ENCODE measurements at regions not wholly inside any gene's neighbourhood (a gene's known extent, or its start where the extent isn't known, plus 50 kb on each side); places are given as distances from the start of the nearest gene placed in this dataset.

GRCh38 chr14:47959740-47960139 is 284.3 kb upstream of the MDGA2 start:
- Histone ChIP-seq H3K27ac (ENCODE audit: low read length in 2 of 2) (no peak overlapping the region), H3K79me2 (ENCODE audit: control insufficient read depth, insufficient read depth, low read length) (no peaks in the 10 kb centered on the region), H4K20me1 (ENCODE audit: control insufficient read depth, insufficient read depth, low read length, poor library complexity, severe bottlenecking) (no peaks in the 10 kb centered on the region), H3K27me3 (replicated peaks in 1 of 4; ENCODE audit: control extremely low read depth in 1 of 4, control insufficient read depth in 3 of 4, insufficient read depth in 4 of 4, low read length in 3 of 4) (no peaks in the 10 kb centered on the region), H3K4me2 (replicated peaks; ENCODE audit: low read depth, low read length, poor library complexity, severe bottlenecking) (no peak overlapping the region), H2AFZ (ENCODE audit: insufficient read depth, low read depth, low read length, poor library complexity, severe bottlenecking) (no peak overlapping the region), H3K4me1 (ENCODE audit: control insufficient read depth in 2 of 2, insufficient read depth in 2 of 2, low read length in 2 of 2) (no peaks in the 10 kb centered on the region), H3K9me3 (ENCODE audit: control extremely low read depth in 1 of 3, control insufficient read depth in 2 of 3, insufficient read depth in 1 of 3, low read length in 2 of 3) (no peaks in the 10 kb centered on the region), H3K36me3 (replicated peaks in 1 of 2; ENCODE audit: control extremely low read depth in 1 of 2, control insufficient read depth in 1 of 2, extremely low read depth in 1 of 2, insufficient read depth in 2 of 2, low read length in 1 of 2) (no peaks in the 10 kb centered on the region), H3K9ac (ENCODE audit: low read length) (no peak overlapping the region), H3K4me3 (ENCODE audit: control extremely low read depth in 1 of 5, extremely low read depth in 1 of 5, insufficient read depth in 1 of 5, low read depth in 2 of 5, low read length in 4 of 5) (no peak overlapping the region)
- POLR2A ChIA-PET, result no interaction called here
- H3K4me3 Mint-ChIP-seq, result no peak overlapping the region
- no peaks in the 10 kb centered on the region for H3K9me3 Mint-ChIP-seq (ENCODE audit: insufficient read depth)
- DNase-seq (no peak), ATAC-seq (ENCODE audit: low read depth) (no peak)
- TF ChIP-seq EZH2 (IDR thresholded peaks at IDR 0.05; ENCODE audit: borderline replicate concordance, insufficient read depth, low read depth, low read length, poor library complexity, severe bottlenecking) (no peak), CTCF (IDR thresholded peaks at IDR 0.05) (no peak)
- H3K4me1 Mint-ChIP-seq, result no peaks in the 10 kb centered on the region
- H3K27ac Mint-ChIP-seq, result no peak overlapping the region
- no peaks in the 10 kb centered on the region for H3K27me3 Mint-ChIP-seq
- CTCF ChIA-PET, result no interaction called here
- intact Hi-C loops (cut with micrococcal nuclease), result no loop called here
- no CpG with 5 or more reads among the region's 2 CpGs for WGBS (ENCODE audit: insufficient coverage)

GRCh38 chr14:47949006-47949405 is 273.6 kb upstream of the MDGA2 start:
- no peaks in the 10 kb centered on the region for H3K36me3 ChIP-seq (replicated peaks in 1 of 2; ENCODE audit: control extremely low read depth in 1 of 2, control insufficient read depth in 1 of 2, extremely low read depth in 1 of 2, insufficient read depth in 2 of 2, low read length in 1 of 2)
- peaks cover 2% of the 10 kb centered on the region for H3K9me3 Mint-ChIP-seq (ENCODE audit: insufficient read depth)
- H3K27ac ChIP-seq (ENCODE audit: low read length in 2 of 2), result no peak overlapping the region
- ChIA-PET POLR2A (no interaction called here), CTCF (no interaction called here)
- DNase-seq (no peak), ATAC-seq (ENCODE audit: low read depth) (no peak)
- no peak overlapping the region for H2AFZ ChIP-seq (ENCODE audit: insufficient read depth, low read depth, low read length, poor library complexity, severe bottlenecking)
- no peak overlapping the region for H3K4me2 ChIP-seq (replicated peaks; ENCODE audit: low read depth, low read length, poor library complexity, severe bottlenecking)
- no peak for TF ChIP-seq EZH2 (IDR thresholded peaks at IDR 0.05; ENCODE audit: borderline replicate concordance, insufficient read depth, low read depth, low read length, poor library complexity, severe bottlenecking)
- TF ChIP-seq CTCF (IDR thresholded peaks at IDR 0.05), result no peak
- no peaks in the 10 kb centered on the region for H3K4me1 Mint-ChIP-seq
- no peaks in the 10 kb centered on the region for H4K20me1 ChIP-seq (ENCODE audit: control insufficient read depth, insufficient read depth, low read length, poor library complexity, severe bottlenecking)
- H3K4me1 ChIP-seq (ENCODE audit: control insufficient read depth in 2 of 2, insufficient read depth in 2 of 2, low read length in 2 of 2), result no peaks in the 10 kb centered on the region
- H3K27me3 ChIP-seq (replicated peaks in 1 of 4; ENCODE audit: control extremely low read depth in 1 of 4, control insufficient read depth in 3 of 4, insufficient read depth in 4 of 4, low read length in 3 of 4), result no peaks in the 10 kb centered on the region
- H3K27ac Mint-ChIP-seq, result no peak overlapping the region
- intact Hi-C loops (cut with micrococcal nuclease), result no loop called here
- H3K4me3 Mint-ChIP-seq, result no peak overlapping the region
- peaks cover 0 to 2% (median 0%) of the 10 kb centered on the region in 3 donors for H3K9me3 ChIP-seq (ENCODE audit: control extremely low read depth in 1 of 3, control insufficient read depth in 2 of 3, insufficient read depth in 1 of 3, low read length in 2 of 3)
- H3K4me3 ChIP-seq (ENCODE audit: control extremely low read depth in 1 of 5, extremely low read depth in 1 of 5, insufficient read depth in 1 of 5, low read depth in 2 of 5, low read length in 4 of 5), result no peak overlapping the region
- H3K9ac ChIP-seq (ENCODE audit: low read length), result no peak overlapping the region
- no peaks in the 10 kb centered on the region for H3K79me2 ChIP-seq (ENCODE audit: control insufficient read depth, insufficient read depth, low read length)
- no peaks in the 10 kb centered on the region for H3K27me3 Mint-ChIP-seq
- WGBS (ENCODE audit: insufficient coverage), result 92% methylated on average over 5 of the region's 6 CpGs
